HEK293 (cell line): ENCODE measurements at regions not wholly inside any gene's neighbourhood (a gene's known extent, or its start where the extent isn't known, plus 50 kb on each side); places are given as distances from the start of the nearest gene placed in this dataset.

Source experiments
- CTCF ChIA-PET: fragments of 350-600 bp; formaldehyde crosslinking; extraction: SDS; loops from one replicate; lab custom pipeline; 2021; ENCODE audit warnings: antibody characterized with exemption; lab: Yijun Ruan, JAX
- POLR2A ChIA-PET: fragments of 300-600 bp; formaldehyde crosslinking; extraction: SDS; loops from one replicate; lab custom pipeline; 2020; ENCODE audit warnings: antibody characterized with exemption, inconsistent platforms; lab: Yijun Ruan, JAX
- H3K27ac ChIP-seq: fragments of 200-500 bp; sonication (Bioruptor generic); 2 replicates; pipeline ENCODE4 v1.5.1; 2014; ENCODE audit warnings: low read depth, low read length, control low read depth, inconsistent platforms; ENCODE audit errors: extremely low read depth
- H3K36me3 ChIP-seq, 2 experiments: fragments of 200-500 bp in 1 of 2; sonication (Bioruptor generic) in 1 of 2; 1 replicate in 1 of 2; 2 replicates in 1 of 2; pipeline ENCODE4 v1.5.1; 2014 to 2017; ENCODE audit warnings: inconsistent platforms in 2 of 2, low read length in 2 of 2; ENCODE audit not compliant: control insufficient read depth in 2 of 2, insufficient read depth in 1 of 2
- H3K4me1 ChIP-seq: fragments of 200-500 bp; sonication (Bioruptor generic); 2 replicates; pipeline ENCODE4 v1.5.1; 2014; ENCODE audit warnings: mild to moderate bottlenecking, low read length, inconsistent platforms; ENCODE audit not compliant: control insufficient read depth, insufficient read depth
- H3K4me3 ChIP-seq: 2 replicates; pipeline ENCODE4 v1.5.1; 2011; ENCODE audit warnings: low read depth, mild to moderate bottlenecking, control low read depth, low read length, moderate library complexity
- H3K9me3 ChIP-seq: fragments of 200-500 bp; sonication (Bioruptor generic); 2 replicates; pipeline ENCODE4 v1.5.1; 2014; ENCODE audit warnings: low read depth, low read length, inconsistent platforms; ENCODE audit not compliant: control insufficient read depth, insufficient read depth
- INSM2 ChIP-seq: fragments of 450-650 bp; formaldehyde crosslinking; IDR thresholded peaks from 2 replicates; pipeline ENCODE4 v1.5.1; 2016; ENCODE audit warnings: missing biosample characterization, missing genetic modification characterization
- KLF17 ChIP-seq: fragments of 450-650 bp; formaldehyde crosslinking; IDR thresholded peaks from 2 replicates; pipeline ENCODE4 v1.5.1; 2016; ENCODE audit warnings: missing biosample characterization, missing genetic modification characterization
- MZF1 ChIP-seq: fragments of 450-650 bp; formaldehyde crosslinking; IDR thresholded peaks from 2 replicates; pipeline ENCODE4 v1.5.1; 2017; ENCODE audit warnings: missing biosample characterization, missing genetic modification characterization, borderline replicate concordance
- SP2 ChIP-seq: fragments of 450-650 bp; formaldehyde crosslinking; IDR thresholded peaks from 2 replicates; pipeline ENCODE4 v1.5.1; 2016; ENCODE audit warnings: missing biosample characterization, missing genetic modification characterization
- ZBTB17 ChIP-seq: fragments of 450-650 bp; formaldehyde crosslinking; IDR thresholded peaks from 2 replicates; pipeline ENCODE4 v1.5.1; 2016; ENCODE audit warnings: missing biosample characterization, missing genetic modification characterization
- ZBTB20 ChIP-seq: fragments of 450-650 bp; formaldehyde crosslinking; IDR thresholded peaks from 2 replicates; pipeline ENCODE4 v1.5.1; 2016; ENCODE audit warnings: missing biosample characterization, missing genetic modification characterization
- ZFP41 ChIP-seq: fragments of 450-650 bp; formaldehyde crosslinking; IDR thresholded peaks from 2 replicates; pipeline ENCODE4 v1.5.1; 2016; ENCODE audit warnings: missing biosample characterization, missing genetic modification characterization, borderline replicate concordance
- ZNF121 ChIP-seq: fragments of 450-650 bp; formaldehyde crosslinking; IDR thresholded peaks from 2 replicates; pipeline ENCODE4 v1.5.1; 2016; ENCODE audit warnings: missing biosample characterization, missing genetic modification characterization
- ZNF18 ChIP-seq: fragments of 450-650 bp; formaldehyde crosslinking; IDR thresholded peaks from 2 replicates; pipeline ENCODE4 v1.5.1; 2016; ENCODE audit warnings: missing biosample characterization, missing genetic modification characterization
- ZNF221 ChIP-seq: fragments of 450-650 bp; formaldehyde crosslinking; IDR thresholded peaks from 2 replicates; pipeline ENCODE4 v1.5.1; 2017; ENCODE audit warnings: missing biosample characterization, missing genetic modification characterization, borderline replicate concordance
- ZNF350 ChIP-seq: fragments of 450-650 bp; formaldehyde crosslinking; IDR thresholded peaks from 2 replicates; pipeline ENCODE4 v1.5.0; 2017; ENCODE audit warnings: missing biosample characterization, mild to moderate bottlenecking, missing genetic modification characterization
- ZNF48 ChIP-seq: fragments of 450-650 bp; formaldehyde crosslinking; IDR thresholded peaks from 2 replicates; pipeline ENCODE4 v1.5.1; 2016; ENCODE audit warnings: missing biosample characterization, missing genetic modification characterization
- ZNF514 ChIP-seq: fragments of 450-650 bp; formaldehyde crosslinking; IDR thresholded peaks from 2 replicates; pipeline ENCODE4 v1.5.1; 2016; ENCODE audit warnings: missing biosample characterization, missing genetic modification characterization
- ZNF585B ChIP-seq: fragments of 450-650 bp; formaldehyde crosslinking; IDR thresholded peaks from 2 replicates; pipeline ENCODE4 v1.5.1; 2016; ENCODE audit warnings: missing biosample characterization, missing genetic modification characterization
- ZNF776 ChIP-seq: fragments of 450-650 bp; formaldehyde crosslinking; IDR thresholded peaks from 2 replicates; pipeline ENCODE4 v1.5.0; 2017; ENCODE audit warnings: missing biosample characterization, missing genetic modification characterization, borderline replicate concordance
- ZSCAN30 ChIP-seq: fragments of 450-650 bp; IDR thresholded peaks from 2 replicates; pipeline ENCODE4 v1.5.1; 2018; ENCODE audit warnings: missing biosample characterization, mild to moderate bottlenecking, missing genetic modification characterization, moderate library complexity
- ZXDB ChIP-seq: fragments of 450-650 bp; formaldehyde crosslinking; IDR thresholded peaks from 2 replicates; pipeline ENCODE4 v1.5.1; 2016; ENCODE audit warnings: missing biosample characterization, missing genetic modification characterization
- TF ChIP-seq, protein P1 (sequence below): fragments of 450-650 bp; formaldehyde crosslinking; IDR thresholded peaks from 2 replicates; pipeline ENCODE4 v1.5.1; 2016; ENCODE audit warnings: missing biosample characterization, missing genetic modification characterization
- TF ChIP-seq, protein P2 (sequence below): fragments of 450-650 bp; formaldehyde crosslinking; IDR thresholded peaks from 2 replicates; pipeline ENCODE4 v1.5.1; 2017; ENCODE audit warnings: missing biosample characterization, missing genetic modification characterization

DNA sequence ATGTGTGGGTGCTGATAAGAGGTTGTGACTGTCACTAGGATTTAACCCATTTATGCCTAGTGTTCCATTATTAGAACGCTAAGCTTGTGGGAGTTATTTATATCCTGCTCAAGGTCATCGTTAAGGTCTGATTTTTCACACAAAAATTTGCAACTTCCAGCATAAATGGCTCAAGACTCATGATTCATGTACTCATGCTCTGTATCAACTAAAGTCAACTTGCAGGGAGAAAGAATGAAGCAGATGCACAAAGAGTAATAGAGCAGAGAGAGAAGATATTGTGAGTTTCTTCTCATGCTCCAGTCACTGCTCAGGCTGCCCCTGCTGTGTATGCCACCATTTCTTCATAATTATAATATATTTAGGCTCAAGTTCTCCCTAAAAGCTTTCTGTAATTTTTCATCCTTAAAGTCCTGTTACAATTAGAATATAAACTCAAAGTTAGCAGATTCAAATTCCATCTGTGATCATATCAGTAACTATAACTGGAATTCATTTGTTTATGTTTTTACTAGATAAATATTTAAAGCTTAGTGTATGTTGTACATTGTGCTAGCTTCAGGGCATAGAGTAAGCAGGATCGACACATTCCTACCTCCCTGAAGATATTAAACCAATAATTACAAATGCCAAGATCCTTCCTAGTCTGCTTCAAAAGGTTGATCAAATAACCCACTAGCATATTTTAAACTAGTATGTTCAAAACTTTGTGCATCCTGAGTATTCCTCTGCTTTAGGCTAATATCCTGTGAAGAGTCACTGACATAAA, 136.7 kb downstream of the NUDT12 start (continued):
- TF ChIP-seq ZNF18 (tag by site-specific recombination) = no peak
- no peak for TF ChIP-seq ZNF48 (tag by site-specific recombination)

GRCh38 chr5:103424453-103425205, 138.0 kb downstream of the NUDT12 start:
- ChIA-PET CTCF (no interaction called here), POLR2A (no interaction called here)
- Histone ChIP-seq H3K36me3 (no peaks in the 10 kb centered on the region), H3K27ac (no peak overlapping the region), H3K4me3 (no peak overlapping the region), H3K9me3 (no peaks in the 10 kb centered on the region), H3K4me1 (no peaks in the 10 kb centered on the region)
- TF ChIP-seq ZFP41 (no peak), ZNF350 (tag by site-specific recombination) (no peak), ZXDB (tag by site-specific recombination) (no peak), KLF17 (tag by site-specific recombination) (no peak), ZNF585B (tag by site-specific recombination) (no peak), ZNF221 (tag by site-specific recombination) (no peak), SP2 (tag by site-specific recombination) (no peak)

DNA sequence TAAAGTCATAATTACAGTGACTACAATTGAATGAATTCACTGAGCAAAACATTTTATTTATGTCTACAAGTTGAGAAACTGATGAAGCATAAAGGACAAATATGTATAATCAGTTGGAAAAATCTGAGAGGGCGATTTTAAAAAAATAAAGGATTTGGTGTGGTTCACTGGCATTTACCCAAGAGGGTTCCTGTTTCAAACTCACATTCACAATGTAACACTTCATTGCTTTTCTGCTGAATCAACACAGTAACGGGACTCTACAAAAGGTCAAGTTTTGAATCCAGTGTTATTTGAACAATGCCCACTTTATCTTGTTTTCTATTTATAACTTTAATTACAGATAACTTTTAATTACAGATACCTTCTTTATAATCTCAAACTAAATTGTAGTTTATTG, 138.6 kb downstream of the NUDT12 start:
- CTCF ChIA-PET = no interaction called here
- Histone ChIP-seq H3K4me1 (no peaks in the 10 kb centered on the region), H3K36me3 (no peaks in the 10 kb centered on the region), H3K9me3 (no peaks in the 10 kb centered on the region), H3K27ac (no peak overlapping the region), H3K4me3 (no peak overlapping the region)
- no peak for TF ChIP-seq ZNF776 (tag by site-specific recombination)
- no peak for TF ChIP-seq INSM2 (tag by site-specific recombination)
- POLR2A ChIA-PET = no interaction called here

- TF ChIP-seq ZNF514 (tag by site-specific recombination) = no peak
- no peak for TF ChIP-seq ZBTB20
- TF ChIP-seq ZSCAN30 (tag by site-specific recombination) = no peak
- TF ChIP-seq ZBTB17 = no peak
- no peak for TF ChIP-seq ZNF350 (tag by site-specific recombination)
- TF ChIP-seq, protein P1, sequence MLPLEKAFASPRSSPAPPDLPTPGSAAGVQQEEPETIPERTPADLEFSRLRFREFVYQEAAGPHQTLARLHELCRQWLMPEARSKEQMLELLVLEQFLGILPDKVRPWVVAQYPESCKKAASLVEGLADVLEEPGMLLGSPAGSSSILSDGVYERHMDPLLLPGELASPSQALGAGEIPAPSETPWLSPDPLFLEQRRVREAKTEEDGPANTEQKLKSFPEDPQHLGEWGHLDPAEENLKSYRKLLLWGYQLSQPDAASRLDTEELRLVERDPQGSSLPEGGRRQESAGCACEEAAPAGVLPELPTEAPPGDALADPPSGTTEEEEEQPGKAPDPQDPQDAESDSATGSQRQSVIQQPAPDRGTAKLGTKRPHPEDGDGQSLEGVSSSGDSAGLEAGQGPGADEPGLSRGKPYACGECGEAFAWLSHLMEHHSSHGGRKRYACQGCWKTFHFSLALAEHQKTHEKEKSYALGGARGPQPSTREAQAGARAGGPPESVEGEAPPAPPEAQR (tag by site-specific recombination) = no peak
- TF ChIP-seq ZNF121 (tag by site-specific recombination) = no peak
- TF ChIP-seq MZF1 (tag by site-specific recombination) = no peak
- TF ChIP-seq, protein P2, sequence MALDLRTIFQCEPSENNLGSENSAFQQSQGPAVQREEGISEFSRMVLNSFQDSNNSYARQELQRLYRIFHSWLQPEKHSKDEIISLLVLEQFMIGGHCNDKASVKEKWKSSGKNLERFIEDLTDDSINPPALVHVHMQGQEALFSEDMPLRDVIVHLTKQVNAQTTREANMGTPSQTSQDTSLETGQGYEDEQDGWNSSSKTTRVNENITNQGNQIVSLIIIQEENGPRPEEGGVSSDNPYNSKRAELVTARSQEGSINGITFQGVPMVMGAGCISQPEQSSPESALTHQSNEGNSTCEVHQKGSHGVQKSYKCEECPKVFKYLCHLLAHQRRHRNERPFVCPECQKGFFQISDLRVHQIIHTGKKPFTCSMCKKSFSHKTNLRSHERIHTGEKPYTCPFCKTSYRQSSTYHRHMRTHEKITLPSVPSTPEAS (tag by site-specific recombination) = no peak
- Histone ChIP-seq H3K27ac (no peak overlapping the region), H3K4me1 (no peaks in the 10 kb centered on the region), H3K9me3 (no peaks in the 10 kb centered on the region), H3K4me3 (no peak overlapping the region), H3K36me3 (no peaks in the 10 kb centered on the region)
- ChIA-PET CTCF (interaction anchor here (0.6 to 0.8 kb wide), 2 partner anchors 539 to 717 kb away, joined by 3 to 8 read pairs; no protein-coding TSS in a partner anchor), POLR2A (no interaction called here)
Observed at GRCh38 chr5:103422756-103423155, 139.8 kb downstream of the NUDT12 start.
